ENCODE measurements at regions not wholly inside any gene's neighbourhood (a gene's known extent, or its start where the extent isn't known, plus 50 kb on each side); places are given as distances from the start of the nearest gene placed in this dataset.
A peak's percentile ranks its signal among the peaks of the same experiment; 100 is the strongest.

DNA sequence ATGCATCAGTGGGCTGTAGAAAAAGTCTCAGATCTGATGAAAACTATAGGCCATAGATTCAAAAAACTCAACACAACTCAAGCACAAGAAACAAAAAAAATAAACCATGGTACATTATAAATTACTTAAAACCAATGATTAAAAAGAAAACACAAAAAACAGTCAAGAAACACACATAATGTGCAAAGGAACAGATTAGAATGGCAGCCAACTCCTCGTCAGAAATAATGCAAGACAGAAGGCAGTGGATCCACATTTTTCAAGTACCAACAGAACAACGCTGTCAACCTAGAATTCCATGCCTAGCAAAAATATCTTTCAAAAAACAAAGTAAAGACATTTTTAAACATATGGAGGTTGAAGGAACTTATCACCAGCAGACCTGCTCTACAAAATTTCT, 69.7 kb downstream of the PSMB1 start:
- no peak for DNase-seq

DNA sequence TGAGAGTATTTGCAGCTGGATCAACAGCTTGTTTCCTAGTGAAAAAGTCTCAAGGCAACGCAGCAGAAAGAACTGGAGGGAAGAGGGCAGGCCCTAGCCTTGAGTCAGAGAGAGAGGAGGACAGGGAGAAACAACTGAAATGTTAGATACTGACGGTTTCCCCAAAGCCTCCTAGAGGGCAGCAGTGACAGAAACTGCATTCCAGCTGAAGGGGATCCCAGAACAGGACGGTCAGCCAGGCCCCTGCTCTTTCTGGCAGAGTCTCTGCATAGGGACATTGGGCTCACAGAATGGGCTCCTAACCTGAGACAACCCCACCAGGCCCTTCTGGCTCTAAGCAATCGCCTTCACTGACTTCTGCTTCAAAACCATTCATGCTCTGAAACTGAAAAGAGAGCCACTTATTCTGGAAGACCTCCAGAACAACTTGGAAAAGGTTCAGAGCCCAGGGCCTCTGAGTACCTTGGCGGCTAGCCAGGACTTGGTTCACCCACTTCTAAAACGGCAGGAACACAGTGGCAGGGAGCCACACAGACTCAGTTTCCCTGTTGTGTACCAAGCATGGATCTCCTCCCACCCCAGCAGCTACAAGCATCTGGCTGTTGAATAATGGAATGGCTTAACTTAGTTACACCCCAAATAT, 72.9 kb downstream of the PSMB1 start:
- no peak for DNase-seq

GRCh38 chr6:170476360-170476759, 76.7 kb downstream of the PSMB1 start:
- DNase-seq: no peak

GRCh38 chr6:170475118-170475517, 78.0 kb downstream of the PSMB1 start:
- DNase-seq: no peak

- no peak for DNase-seq
Observed at GRCh38 chr6:170473801-170474200, 79.3 kb downstream of the PSMB1 start.

DNA sequence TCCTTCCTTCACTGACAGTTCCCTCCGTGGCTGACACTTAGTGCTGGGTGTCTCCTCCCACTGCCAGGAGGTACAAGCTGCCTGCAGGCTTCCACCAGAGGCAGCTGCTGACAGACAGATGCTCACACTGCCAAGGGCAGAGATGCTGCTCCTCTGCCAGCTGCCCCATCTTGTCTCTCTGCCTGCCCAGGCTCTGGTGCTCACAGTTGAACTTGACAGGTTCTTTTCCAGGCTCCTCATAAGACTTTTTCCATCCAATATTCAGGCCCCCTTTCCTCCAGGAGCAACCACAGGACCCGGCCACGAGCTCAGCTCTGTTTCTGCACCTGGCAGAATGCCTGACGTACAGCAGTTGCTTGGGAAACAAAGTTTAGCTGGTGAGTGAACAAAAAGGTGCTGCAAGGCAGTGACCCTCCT, 79.8 kb downstream of the PSMB1 start:
- no peak for DNase-seq

DNA sequence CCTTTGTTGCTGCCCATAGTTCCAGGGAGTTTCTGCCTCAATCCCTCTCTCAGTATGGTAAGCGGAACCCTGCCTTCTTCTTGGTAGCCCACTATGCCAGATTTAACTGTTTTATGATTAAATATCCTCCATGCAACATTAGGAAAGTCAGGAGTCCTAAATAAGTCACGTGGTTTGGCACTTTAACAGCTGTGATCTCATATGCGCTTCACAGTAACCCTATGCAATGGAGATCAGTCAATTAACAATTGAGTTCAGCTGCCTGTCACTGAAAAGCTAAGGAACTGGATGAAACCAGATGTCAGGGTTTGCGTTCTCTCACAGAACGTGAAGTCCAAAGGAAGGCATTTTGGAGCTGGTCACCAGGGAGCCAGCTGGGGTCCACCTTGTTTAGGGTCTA, 81.6 kb downstream of the PSMB1 start:
- no peak for DNase-seq

GRCh38 chr6:170470734-170471133, 82.4 kb downstream of the PSMB1 start:
- DNase-seq: no peak

GRCh38 chr6:170464524-170464979, 88.6 kb downstream of the PSMB1 start:
- no peak for DNase-seq

DNA sequence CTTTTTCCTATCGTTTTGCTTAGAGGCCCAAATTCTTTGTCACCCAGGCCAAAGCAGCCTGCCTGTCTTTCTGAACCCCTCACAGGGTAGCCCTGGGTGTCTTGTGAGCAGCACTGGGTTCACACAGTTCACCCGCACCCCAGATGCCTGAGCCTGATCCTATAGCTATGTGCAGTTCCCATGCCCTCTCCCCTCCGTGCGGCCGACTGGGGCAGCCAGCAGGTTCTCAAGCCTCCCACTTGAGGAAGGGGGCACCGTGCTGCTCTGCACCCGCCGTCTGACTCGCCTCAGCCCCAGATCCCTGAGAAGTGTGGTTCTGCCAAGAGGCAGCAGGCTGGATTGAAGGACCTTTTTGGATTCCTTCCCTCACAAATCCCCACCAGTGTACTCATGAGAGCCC, 89.0 kb downstream of the PSMB1 start:
- no peak for DNase-seq

DNA sequence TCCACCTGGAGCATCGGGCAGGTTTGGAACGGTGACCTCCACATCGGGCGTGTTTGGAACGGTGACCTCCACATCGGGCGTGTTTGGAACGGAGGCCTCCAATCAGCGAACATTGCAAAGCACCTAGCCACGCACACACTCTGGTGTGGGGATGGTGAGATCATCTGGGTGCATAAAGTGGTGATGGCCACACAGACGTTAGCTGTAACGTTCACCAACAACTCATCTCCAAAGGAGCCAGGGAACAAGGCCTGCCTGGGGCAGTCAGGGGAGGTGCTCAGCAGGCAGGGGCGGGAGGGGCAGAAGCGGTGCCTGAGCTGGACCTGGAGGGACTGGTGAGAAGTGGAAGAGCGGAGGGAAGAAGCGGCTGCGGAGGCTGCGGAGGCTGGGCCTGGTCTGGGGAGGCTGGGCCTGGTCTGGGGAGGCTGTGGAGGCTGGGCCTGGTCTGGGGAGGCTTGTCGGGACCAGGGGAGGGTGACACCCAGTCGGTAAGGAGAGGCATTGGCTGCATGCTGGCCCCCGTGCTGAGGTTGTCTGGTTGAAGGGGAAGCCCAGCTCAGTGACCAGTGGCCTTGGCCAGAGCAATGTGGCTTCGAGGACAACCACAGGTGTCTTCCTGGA, 89.9 kb downstream of the PSMB1 start:
- DNase-seq: no peak

DNA sequence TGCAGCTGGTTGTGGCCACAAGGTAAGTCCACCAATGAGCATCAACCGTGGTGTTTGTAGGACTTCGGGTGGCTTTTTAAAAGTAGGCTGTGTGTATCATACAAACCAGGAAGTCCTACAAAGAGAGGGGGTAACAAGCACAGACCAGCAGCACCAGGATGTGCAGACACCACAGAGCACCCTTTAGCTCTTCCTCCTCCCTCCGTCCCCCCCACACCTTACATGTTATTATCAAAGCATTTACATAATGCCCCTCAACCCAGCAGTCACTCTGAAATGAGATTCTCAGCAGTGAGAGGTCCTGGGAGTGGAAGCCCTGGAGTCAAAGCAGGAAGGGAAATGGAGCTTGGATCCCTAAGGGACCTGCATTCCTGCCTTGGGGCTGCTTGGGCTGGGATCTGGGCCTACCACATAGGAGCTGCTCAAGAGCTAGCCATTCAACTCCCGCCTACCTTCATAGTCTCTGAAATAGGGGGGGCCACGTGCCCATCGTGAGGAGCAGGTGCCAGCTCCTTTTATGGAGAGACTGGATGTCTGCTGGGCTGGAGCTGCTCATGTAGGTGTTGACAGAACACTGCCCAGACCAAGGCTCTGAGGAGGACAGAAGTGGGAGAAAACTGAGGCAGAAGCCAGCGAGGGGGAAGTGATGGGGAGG, 90.6 kb downstream of the PSMB1 start:
- DNase-seq: no peak

DNA sequence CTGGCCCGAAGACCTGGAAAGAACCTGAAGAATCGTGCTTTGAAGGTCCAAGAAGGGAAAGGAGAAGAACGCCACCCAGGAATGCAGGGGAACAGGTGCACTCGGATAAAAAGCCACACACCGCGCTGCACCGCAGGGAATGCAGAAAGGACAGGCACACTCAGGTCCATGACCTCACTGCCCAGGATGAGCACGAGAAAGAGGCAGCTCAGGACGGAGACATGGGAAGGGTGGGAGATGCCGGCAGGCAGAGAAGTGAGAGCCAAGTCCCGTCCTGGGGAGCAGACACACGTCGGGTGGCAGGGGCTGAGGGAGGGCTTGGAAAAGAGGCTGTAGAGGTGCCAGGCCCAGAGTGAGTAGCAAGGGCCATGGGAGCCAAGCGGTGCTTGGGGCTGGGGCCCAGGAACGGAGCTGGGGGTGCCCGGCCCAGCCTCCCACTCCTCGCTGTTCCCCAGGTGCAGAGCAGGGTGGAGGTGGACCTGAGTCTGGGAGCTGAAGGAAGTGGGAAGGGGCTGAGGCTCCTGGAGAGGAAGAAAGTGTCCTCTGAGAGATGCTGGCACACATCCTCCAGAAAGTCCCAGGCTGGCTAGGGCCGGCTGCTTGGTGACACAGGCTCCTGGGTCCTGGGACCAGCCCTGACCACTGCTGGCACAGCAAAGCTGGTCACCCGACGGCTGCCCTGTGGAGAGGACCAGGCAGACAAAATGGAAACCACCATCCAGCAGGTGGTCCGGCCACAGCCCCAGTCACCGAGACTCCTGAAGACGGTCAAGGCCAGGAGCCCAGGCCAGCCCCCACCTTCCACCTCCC, 91.3 kb downstream of the PSMB1 start:
- no peak for DNase-seq

DNA sequence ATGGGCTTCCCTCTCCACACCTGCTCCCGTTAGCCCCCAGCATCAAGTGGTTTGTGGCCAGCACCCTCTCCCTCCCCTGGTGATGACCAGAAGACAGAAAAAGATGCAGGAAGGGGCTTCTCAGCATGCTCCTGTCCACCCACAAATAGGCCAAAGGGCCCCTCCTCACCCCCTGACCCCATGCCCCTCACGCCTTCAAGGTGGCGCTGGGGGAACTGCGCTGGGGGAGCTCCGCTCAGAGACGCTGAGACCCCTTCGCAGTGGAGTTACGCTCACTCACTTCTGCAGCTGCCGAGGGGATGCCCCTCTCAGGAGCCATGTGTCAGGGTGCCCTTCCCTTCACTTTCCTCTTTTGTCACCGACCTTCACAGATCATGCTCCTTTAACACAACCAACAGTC, 92.0 kb downstream of the PSMB1 start:
- no peak for DNase-seq

- no peak for DNase-seq
Observed at GRCh38 chr6:170460641-170461040, 92.5 kb downstream of the PSMB1 start.

DNA sequence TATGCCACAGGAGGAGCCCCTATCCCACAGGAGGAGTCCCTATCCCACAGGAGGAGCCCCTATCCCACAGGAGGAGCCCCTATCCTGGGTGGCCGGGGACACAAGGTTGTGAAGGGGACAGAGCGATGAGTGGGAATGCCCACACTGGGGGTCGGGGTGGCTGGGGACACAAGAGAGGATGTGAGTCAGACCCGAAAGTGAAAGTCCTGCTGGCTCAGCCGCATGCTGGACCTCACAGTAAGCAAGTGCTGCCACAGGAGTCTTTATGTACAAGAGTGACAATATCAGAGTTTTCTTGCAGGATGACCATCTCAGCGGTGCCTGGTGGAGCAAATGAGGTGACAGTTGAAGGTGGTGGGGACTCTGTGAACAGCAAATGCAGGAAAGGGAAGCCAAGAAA, 93.7 kb downstream of the PSMB1 start:
- DNase-seq: peak; percentile 32

DNA sequence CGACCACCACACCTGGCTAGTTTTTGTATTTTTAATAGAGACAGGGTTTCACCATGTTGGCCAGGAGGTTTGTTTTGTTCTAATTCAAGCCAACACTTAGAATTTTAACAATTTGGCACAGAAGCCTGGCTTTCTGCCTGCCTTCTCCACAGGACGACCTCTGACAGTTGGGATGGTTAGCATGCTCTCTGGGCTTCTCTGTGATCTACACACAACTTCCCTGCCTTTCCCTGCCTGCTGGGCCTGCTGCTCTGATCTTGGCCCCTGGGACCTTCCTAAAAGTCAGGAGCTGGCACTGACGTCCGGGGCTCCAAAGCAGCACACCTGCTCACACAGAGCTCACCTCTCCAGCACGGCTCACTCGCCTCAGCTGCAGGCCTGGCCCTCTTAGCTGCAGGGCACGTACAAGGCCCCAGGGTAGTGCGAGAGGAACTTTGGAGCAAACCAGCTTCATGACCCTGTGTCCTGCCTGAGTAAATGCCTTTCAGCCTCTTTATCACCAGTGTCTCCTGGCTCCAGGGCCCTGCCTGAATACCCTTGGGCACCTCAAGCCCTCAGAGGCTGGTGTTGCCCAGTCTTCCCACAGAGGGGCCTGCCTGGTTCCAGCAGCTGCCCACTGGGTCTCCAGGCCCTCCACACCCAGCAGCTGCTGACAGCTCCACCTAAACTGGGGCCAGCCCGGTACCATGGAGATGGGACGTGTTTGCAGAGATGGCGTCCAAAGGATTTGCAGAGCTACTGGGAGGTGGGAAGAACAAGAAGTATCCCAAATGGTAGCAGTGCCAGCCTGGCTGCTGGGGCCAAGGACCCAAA, 96.0 kb downstream of the PSMB1 start:
- no peak for DNase-seq

Measured in fibroblast of skin of abdomen (primary cell).